HT-29 (cell line): ENCODE measurements at regions not wholly inside any gene's neighbourhood (a gene's known extent, or its start where the extent isn't known, plus 50 kb on each side); places are given as distances from the start of the nearest gene placed in this dataset.

Experiments
- DNase-seq: peaks from one replicate; pipeline ENCODE4 v3.0.0-alpha.2; 2015; ENCODE audit warnings: low spot score

DNA sequence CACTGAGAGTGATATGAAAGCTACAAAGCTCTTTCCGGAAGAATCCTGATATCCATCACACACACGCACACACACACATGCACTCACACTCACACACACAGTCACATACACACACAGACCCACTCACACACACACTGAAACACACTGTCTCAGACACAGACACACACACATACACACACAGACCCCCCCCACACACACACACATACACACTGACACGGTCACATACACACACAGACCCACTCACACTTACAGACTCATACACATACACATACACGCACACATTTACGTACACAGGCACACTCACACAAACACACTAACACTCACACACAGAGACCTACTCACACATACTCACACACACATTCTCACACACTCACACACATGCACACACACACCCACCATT, 58.6 kb downstream of the LIG4 start:
- DNase-seq: no peak

DNA sequence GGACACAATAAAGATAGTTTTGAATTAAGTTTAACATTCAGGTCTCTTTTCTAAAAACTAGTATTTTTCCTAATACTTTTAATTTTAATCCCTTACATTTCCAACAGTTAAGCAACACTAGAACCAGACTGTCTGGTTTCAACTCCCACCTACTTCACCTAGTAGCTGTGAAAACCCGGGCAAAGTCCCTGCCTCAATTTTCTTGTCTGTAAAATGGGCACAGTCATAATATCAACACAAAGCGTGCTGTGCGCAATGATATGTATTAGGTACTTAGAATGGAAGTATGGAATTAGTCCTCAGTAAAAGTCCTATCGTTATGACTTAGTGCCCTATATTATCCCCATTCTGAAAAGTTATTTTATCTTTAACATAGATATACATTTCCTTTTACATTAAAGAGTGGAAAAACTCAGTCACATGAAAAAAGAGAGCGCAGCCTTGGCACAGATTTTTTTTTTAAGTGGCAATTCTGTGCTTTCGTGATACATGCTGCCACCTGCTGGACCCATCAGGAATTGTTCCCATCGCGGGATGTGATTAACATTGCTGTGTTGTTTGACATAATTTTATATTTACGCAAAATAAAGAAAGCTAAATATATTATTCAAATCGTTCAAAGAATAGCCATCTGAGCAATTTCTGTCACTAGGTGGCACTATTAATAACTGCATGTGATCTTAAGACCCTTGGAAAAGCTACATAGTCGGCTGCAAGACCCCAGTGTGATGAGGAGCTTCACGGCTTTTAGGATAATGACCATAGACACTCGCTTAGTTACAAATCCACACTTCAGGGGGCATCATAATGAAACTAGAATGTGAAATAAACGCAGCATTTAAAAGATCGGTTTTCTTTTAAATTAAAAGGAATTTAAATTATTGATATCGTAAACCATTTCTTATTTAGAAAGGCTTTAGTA, 59.9 kb downstream of the LIG4 start:
- DNase-seq: peak; percentile 92

DNA sequence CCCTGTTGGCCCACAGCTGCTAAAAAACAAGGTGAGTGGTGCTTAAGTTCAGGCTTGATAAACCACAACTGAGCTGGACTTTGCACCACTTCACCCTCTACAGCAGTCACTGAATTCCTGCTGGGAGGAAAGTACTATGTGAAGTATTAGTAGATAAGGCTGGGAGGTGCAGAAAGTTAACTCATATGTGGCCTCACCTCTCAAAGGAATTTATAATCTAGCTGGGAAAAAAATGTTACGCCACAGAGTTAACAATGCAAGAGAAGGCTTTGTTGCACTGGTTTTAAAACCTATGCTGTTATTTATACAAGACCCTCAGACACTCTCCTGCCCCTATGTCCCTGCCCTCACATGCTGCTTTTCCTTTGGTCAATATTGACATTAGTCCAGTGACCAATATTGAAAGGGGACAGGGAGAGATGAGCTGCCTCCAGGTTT, 60.9 kb downstream of the LIG4 start:
- DNase-seq: peak; percentile 97

DNA sequence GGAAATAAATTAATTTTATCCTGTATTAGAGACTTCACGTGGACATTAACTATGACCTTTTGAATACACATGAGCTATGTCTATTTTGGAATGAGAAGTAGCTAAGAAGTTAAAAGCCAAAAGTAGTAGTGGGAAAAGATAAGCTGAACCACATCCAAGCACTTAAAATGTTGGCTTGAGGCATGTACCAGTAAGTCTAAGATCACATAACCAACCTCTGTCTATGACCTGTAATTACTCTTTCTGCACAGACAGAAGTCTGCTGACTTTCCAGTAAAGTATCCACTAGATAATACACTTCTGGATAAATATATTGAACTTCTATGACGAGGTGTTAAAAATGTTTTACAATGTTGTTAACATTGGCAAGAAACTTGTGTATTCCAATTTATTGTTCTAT, 68.7 kb downstream of the LIG4 start:
- DNase-seq: no peak

DNA sequence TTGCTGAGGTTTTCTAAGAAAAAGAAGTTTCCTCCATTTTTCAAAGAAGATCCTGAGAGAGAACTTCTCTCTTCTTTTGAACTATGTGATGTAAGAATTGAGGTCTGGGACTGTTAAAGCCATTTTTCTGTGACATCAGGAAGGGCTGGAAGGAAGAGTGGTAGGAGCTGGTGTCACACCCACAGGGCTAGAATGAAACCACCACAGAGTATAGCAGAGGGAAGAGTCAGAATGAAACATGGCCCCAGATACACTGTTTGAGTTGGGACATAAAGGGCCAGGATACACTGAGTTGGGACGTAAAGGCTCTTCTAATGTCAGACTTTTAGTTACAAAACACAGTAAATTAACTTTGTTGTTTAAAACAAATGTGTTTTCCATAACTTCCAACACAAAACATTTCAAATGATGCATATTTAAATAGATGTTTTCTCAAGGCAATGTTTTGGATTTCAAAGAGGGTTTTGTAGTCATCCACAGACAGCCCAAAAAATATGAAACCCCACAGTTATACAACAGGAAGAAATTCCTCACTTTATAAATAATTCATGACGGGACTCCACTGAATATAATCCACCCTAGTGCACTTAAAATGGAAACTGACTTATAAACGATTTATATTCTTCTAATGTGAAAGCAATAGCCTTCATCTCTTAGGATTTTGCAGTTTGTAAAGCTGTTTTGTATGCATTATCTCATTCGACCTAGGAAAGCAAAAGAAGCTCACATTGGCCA, 72.5 kb downstream of the LIG4 start:
- no peak for DNase-seq

DNA sequence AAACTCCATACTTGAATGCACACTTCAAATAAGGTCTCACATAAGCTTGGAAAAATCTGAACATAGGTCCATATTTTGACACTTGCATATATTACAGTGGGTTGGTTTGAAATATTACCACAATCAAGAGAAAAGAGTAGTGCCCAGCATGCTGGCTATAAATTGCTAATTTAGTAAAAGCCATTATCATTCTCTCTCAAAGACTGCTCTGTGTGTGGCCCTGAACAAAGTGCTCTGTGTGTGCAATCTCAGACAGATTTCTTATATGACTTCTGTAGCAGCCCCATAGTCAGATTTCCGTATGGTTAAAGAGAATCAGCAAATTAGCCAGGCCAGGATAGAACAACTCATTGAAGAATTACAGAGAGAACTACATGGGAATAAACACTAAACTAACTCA, 78.2 kb downstream of the LIG4 start:
- DNase-seq: no peak

DNA sequence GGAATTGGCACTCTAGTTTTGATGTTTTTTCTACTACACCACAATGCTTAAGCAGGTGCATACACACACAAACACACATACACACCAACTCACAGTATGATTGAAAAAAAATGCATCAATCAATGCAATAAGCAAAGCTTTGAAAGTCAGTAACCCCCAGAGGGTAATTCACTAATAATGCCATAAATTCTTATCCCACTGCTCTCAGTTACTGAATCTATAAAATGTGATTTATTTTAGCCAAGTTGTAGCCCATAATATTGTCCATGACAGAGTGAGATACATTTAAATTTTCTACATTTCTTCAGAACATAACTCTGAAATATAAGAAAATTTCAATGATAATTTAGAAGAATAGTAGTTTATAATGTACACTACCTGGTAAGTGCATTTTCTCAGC, 87.9 kb downstream of the LIG4 start:
- DNase-seq: no peak

DNA sequence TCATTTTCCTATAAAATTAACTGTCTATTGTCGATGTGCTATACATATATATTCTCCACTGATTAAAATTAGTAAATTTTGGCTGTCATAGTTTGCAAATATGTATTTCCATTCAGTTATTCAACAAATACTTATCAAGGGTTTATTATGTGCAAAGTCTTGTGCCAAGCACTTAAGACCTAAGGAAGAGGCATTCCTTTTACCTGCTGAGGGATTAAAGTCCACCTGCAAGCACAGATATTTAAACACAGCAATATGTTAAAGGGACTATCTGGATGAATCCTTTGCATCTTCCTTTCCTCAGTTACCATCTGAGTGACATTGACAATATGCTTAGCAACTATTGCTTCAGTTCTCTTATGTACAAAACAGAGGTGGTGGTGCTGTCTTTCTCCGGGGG, 89.3 kb downstream of the LIG4 start:
- DNase-seq: no peak

DNA sequence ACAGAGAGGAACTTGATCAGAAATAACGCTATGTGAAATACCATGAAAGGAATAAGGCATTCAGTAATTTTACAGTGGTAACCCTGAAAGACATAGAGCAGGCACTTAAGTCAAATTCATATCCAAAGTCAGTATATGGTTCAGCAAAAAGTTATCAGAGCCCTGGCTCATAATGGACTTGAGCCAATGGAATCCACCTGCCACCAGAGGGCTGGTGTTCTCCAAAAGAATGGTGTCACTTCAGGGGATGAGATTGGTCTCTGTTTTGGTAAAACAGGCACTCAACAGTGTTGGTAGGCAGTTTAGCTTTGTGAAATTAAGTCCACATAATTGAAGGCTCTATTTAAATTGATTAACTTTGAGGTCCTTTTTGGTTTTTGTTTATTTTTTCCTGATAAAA, 93.9 kb downstream of the LIG4 start:
- peak; percentile 33 for DNase-seq

DNA sequence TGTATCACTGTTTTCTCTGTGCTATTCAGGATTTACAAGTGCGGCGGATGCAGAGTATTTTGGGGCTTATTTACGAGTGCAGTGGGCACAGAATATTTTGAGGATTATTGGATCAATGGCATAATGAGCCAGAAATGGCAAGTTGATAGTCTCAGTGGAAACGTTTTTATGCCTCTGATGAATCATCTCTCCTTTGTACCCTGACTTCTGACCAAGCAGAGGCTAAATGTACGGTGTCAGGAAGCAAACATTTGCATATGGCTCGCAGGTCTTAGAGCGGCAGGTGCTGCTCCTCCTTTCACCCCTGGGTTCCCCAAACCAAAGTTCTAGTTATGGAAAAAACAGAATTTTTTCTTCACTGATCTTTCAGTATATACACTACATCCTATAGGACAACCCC, 94.5 kb downstream of the LIG4 start:
- no peak for DNase-seq

DNA sequence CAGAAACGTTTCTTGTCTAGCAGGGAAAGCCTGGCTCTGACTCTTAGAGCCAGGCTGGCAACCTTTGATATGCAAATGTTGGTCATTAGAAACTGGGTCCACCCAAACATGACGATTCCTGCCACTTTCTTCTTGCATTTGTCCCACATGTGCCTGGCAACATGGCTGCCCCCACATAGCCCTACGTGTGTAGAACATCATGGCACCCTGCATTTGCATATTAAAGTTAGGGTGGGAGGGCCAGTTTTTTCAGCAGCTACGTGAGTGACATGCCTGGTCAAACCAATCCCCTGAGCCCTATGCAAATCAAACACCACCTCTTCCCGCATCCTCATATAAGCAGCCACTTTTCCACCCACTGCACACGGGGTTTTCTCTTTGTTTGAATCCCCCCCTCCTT, 95.0 kb downstream of the LIG4 start:
- DNase-seq: no peak

DNA sequence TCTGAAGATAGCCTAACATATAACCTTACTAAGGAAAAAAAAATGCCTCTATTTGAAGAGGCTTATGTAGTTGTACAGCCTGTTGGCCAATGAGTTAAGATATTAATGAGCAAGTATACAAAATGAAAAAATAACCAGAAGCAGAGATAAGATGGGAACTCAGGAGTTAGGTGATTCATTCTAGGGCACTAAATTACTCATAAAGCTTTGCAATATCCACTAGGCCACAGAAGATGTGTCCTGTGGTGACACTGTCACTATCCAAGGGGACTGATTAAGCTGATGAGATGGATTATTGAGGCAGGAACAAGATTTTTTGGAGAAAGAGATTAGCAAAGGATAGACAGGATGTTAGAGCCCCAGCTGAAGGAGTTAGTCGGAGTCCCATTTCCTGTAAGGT, 99.6 kb downstream of the LIG4 start:
- DNase-seq: no peak

DNA sequence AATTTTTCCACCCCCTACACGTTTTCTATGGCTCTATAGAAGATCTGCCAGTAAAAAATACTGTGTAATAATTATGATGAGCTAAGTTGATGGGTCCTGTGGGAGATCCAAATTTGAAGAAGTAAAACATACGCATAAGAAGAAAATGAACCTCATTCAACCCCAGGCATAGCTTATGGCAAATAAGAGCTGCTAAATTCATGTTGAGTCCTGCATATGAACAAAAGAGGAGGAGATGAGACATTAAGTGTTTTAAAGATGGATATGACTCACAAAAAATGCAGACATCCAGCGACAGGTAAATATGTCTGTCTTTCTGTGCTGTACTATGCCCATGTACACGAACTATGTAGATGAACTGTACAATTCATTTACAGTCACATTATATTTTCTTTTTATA, 101.9 kb downstream of the LIG4 start:
- no peak for DNase-seq

DNA sequence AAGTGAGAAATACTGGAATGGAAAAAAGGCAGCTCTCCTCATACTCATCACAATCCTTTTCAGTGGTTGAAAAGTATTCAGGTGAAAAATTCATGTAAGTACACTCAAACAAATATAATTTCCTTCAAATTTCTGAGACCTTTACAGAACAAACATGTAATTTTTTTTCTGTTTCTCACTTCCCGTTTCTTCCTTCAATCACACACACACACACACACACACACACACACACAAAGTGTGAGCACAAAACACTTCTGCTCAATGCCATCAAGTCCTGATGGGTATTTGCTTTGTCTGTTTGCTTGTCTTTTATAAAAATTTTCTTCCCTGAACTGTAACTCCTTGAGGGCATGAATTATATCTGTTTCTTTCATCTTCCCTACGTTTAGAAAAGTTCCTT, 110.6 kb downstream of the LIG4 start:
- DNase-seq: no peak

DNA sequence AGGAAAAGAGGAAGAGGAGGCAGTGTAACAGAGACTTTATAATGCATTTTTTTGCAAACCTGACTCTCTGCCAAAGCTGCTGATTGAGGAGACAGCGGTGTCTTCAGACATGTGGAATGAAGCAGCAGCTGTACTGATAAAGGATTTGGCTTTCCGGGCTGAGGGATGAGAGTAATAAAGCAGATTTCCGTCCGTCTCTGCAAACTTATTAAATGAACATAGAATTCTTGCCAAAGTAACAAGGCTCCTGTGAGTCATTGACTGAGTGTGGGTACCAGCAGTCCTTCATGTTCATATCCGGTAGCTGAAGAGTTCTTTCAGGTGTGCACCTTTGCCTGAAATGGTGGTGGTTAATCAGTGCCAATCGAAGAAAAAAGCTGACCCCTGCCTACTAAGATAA, 112.6 kb downstream of the LIG4 start:
- DNase-seq: no peak

DNA sequence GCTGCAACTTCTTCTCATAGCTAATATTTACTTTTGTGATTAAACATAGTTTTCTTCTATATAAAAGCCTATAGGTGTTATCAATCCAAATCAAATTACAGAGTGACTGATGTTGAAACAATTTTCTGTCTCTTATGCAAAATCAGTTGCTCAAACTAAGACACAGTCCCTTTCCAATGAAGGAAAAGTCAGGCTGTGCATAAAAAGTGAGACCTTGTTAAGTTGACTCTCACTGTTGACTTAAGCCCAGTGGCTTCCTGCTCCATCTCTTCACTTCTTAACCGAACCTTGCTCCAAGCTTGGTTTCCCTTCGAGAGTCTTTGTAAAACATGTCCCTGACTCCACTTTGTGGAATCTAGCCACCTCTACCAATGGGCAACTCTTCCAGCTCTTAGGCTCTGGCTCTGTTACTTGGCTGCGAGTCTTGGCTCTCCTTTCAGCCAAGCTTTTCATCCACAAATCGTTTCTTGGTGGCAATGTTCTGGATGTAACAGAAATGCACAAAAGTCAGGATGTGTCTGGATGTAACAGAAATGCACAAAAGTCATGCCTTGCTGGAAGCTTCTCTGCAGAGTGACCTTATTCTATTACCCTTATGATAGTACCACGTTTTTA, 118.9 kb downstream of the LIG4 start:
- peak; percentile 63 for DNase-seq

DNA sequence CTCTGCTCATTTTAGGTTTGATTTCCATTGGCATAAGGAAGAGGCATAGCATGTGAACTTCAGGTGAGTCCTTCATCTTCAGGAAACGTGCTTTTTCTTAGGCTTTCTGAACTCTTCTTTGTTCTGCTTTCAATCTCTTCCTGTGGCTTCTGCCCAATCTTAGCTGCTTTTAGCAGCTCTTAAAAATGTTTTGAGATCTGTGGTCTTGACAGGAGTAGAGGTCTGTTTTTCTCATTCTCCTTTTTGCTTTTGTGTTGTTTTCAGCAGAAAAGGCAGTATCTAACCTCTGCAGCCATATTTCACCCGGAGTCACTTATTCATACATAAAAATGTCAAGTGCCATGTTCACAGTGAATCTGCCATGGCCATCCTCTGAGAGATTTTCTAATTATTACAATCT, 120.3 kb downstream of the LIG4 start:
- no peak for DNase-seq

DNA sequence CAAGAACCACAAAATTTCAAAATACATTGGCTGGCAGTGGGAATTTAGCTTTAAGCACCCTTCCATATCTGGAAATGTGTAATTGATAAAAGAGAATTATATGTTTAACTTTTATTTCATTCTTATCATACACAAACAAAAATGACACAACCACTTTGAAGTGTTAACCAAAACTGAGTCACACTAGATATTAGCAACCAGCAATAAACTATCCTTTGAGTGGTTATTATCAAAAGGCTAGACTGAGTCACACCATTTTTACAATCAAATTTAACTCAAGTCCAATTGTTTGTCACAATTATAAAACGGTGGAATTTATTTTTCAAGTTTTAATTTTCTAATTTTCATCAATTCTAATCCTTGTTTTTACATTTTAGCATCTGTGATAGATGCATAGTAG, 121.7 kb downstream of the LIG4 start:
- no peak for DNase-seq

DNA sequence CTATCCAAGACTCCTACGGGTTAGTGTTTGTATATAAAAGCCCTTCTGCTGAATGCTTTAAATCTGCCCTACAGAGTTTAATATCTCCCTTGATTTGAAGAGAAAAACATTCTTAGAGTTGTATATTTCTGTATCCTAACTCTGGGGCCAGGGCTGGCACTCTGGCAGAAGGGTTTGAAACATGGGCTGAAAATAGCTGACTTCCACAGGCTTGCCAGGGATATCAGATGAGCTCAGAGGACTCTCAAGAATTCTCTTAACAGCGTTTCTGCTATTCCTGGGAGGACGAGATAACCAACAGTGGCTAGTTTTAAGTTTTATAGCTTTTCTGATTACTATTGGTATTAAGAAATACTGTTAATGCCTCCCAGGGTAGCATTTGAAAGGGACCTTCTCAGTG, 127.5 kb downstream of the LIG4 start:
- no peak for DNase-seq

DNA sequence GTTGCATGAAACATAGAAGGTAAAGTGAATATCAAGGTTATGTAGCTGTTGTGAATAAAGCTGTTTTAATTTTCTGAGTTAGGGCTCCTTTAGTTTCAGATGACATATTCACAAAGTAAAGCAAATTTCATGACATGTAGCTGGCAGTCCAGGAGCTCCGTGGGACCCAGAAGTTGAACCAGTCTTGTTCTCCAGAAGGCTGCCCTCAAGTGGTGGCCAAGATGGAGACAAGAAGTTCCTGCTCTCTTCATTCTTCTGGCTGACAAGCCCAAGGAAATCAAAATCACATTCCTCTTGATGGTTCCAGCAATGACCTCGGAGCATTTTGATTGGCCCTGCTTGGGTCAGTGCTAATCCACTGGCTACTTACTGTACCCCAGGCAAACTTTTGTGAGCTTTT, 128.7 kb downstream of the LIG4 start:
- DNase-seq: peak; percentile 63

DNA sequence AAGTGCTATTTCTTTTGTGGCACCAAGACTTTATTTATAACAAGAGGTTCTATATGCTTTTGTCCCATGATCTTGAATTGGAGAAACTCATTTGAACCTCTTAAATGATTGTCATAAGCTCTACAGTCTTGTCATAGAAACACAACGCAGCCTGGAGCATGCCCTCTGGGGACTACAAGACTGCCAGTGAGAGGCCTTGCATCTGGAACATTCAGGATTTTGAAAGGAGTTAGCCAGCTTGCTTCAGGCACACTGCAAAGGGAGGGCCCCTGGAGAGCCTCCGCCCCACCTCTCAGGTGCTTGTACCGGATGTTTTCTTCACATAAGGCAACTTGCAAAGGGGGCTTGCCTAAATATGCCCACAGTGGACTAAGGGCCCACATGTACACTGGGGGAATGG, 130.5 kb downstream of the LIG4 start:
- DNase-seq: no peak

DNA sequence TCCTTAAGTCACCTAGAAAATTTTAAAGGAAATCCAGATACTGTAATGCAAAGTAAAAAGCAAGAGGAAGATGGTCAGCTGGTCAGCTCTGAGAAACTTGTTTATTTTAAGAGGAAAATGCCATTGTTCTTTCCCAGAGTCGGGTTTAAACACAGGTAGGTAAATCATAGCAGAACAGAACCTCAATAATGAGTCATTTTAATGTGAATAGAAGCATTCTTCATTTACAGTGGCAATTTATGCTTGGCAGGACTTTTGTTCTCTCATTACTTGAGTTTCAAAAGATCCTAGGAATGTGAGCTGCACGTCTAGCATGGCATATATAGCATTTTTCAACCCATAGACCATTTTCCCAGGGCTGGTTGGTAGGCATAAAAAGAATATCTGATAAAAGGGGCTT, 132.3 kb downstream of the LIG4 start:
- no peak for DNase-seq

DNA sequence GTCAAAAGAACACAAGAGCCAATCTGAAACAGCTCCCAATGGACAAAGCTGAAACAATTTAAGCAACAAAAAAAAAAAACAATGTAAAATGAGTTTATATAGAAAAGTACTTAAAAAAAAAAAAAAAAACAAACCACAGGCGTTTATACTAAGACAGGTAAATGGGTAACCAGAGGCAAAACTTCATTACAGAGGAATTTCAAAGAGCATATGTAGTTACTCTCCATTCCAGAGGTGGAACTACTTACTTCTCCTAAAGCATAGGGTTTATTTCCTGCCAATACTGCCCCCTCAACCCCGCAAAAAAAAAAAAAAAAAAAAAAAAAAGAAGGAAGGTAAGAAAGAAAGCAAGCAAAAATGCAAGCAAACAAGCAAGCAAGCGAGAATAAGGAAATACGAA, 132.9 kb downstream of the LIG4 start:
- DNase-seq: no peak
